ENCODE measurements at regions not wholly inside any gene's neighbourhood (a gene's known extent, or its start where the extent isn't known, plus 50 kb on each side); places are given as distances from the start of the nearest gene placed in this dataset.

- H3K4me3 ChIP-seq (ENCODE audit: low read depth, low read length): no peak overlapping the region
- no peak for TF ChIP-seq CTCF (IDR thresholded peaks at IDR 0.05; ENCODE audit: borderline replicate concordance, insufficient read depth, low read depth, low read length)
Observed at GRCh38 chr18:53817976-53818950, 406.2 kb downstream of the MBD2 start.

- H3K4me3 ChIP-seq (ENCODE audit: low read depth, low read length): no peak overlapping the region
- TF ChIP-seq CTCF (IDR thresholded peaks at IDR 0.05; ENCODE audit: borderline replicate concordance, insufficient read depth, low read depth, low read length): no peak
Observed at GRCh38 chr18:53800171-53800570, 424.3 kb downstream of the MBD2 start.

GRCh38 chr18:53799134-53799533, 425.3 kb downstream of the MBD2 start:
- TF ChIP-seq CTCF (IDR thresholded peaks at IDR 0.05; ENCODE audit: borderline replicate concordance, insufficient read depth, low read depth, low read length): no peak
- no peak overlapping the region for H3K4me3 ChIP-seq (ENCODE audit: low read depth, low read length)

GRCh38 chr18:53798516-53798915, 426.0 kb downstream of the MBD2 start:
- TF ChIP-seq CTCF (IDR thresholded peaks at IDR 0.05; ENCODE audit: borderline replicate concordance, insufficient read depth, low read depth, low read length): no peak

GRCh38 chr18:53797998-53798495, 426.4 kb downstream of the MBD2 start:
- TF ChIP-seq CTCF (IDR thresholded peaks at IDR 0.05; ENCODE audit: borderline replicate concordance, insufficient read depth, low read depth, low read length): no peak
- H3K4me3 ChIP-seq (ENCODE audit: low read depth, low read length): no peak overlapping the region

More at GRCh38 chr18:53798516-53798915, 426.0 kb downstream of the MBD2 start:
- no peak overlapping the region for H3K4me3 ChIP-seq (ENCODE audit: low read depth, low read length)

- H3K4me3 ChIP-seq (ENCODE audit: low read depth, low read length): no peak overlapping the region
- TF ChIP-seq CTCF (IDR thresholded peaks at IDR 0.05; ENCODE audit: borderline replicate concordance, insufficient read depth, low read depth, low read length): no peak
Observed at GRCh38 chr18:53796040-53796729, 428.3 kb downstream of the MBD2 start.
